Kidney epithelial cell (primary cell): ENCODE measurements at regions not wholly inside any gene's neighbourhood (a gene's known extent, or its start where the extent isn't known, plus 50 kb on each side); places are given as distances from the start of the nearest gene placed in this dataset.

Experiments
- DNase-seq: peaks from one replicate; pipeline ENCODE4 v3.0.0-alpha.2; 2010; ENCODE audit warnings: low read depth
- H3K27me3 ChIP-seq: 2 replicates; pipeline ENCODE4 v1.6.0; 2011; ENCODE audit warnings: low read length; ENCODE audit not compliant: control insufficient read depth, insufficient read depth
- H3K36me3 ChIP-seq: 2 replicates; pipeline ENCODE4 v1.5.1; 2011; ENCODE audit warnings: low read length; ENCODE audit not compliant: control insufficient read depth, insufficient read depth
- H3K4me3 ChIP-seq: 2 replicates; pipeline ENCODE4 v1.5.1; 2011; ENCODE audit warnings: low read depth, mild to moderate bottlenecking, control low read depth, low read length
- CTCF ChIP-seq: IDR thresholded peaks from 2 replicates; pipeline ENCODE4 v1.5.1; 2011; ENCODE audit warnings: mild to moderate bottlenecking, moderate library complexity, low read length, control low read depth, inconsistent platforms; ENCODE audit not compliant: insufficient read depth, poor library complexity, severe bottlenecking

- no peak for TF ChIP-seq CTCF
- DNase-seq = no peak
- Histone ChIP-seq H3K36me3 (no peaks in the 10 kb centered on the region), H3K27me3 (no peaks in the 10 kb centered on the region), H3K4me3 (no peak overlapping the region)
These were observed 197.4 kb downstream of the CSNK1G3 start for GRCh38 chr5:123709422-123709821.

- H3K36me3 ChIP-seq = no peaks in the 10 kb centered on the region
- H3K4me3 ChIP-seq = no peak overlapping the region
- TF ChIP-seq CTCF = no peak
- H3K27me3 ChIP-seq = no peaks in the 10 kb centered on the region
- DNase-seq = no peak
These were observed 196.3 kb downstream of the CSNK1G3 start for GRCh38 chr5:123708074-123708806.

GRCh38 chr5:123706531-123706930, 194.6 kb downstream of the CSNK1G3 start:
- no peaks in the 10 kb centered on the region for H3K27me3 ChIP-seq
- no peaks in the 10 kb centered on the region for H3K36me3 ChIP-seq
- no peak overlapping the region for H3K4me3 ChIP-seq
- DNase-seq = no peak
- TF ChIP-seq CTCF = no peak

GRCh38 chr5:123705741-123706140, 193.8 kb downstream of the CSNK1G3 start:
- no peaks in the 10 kb centered on the region for H3K36me3 ChIP-seq
- no peak for TF ChIP-seq CTCF
- DNase-seq = no peak
- H3K27me3 ChIP-seq = no peaks in the 10 kb centered on the region
- H3K4me3 ChIP-seq = no peak overlapping the region

GRCh38 chr5:123701511-123702200, 189.7 kb downstream of the CSNK1G3 start:
- Histone ChIP-seq H3K27me3 (no peaks in the 10 kb centered on the region), H3K4me3 (no peak overlapping the region), H3K36me3 (no peaks in the 10 kb centered on the region)
- no peak for TF ChIP-seq CTCF
- DNase-seq = no peak
